NCI-H226 (cell line): ENCODE measurements at regions not wholly inside any gene's neighbourhood (a gene's known extent, or its start where the extent isn't known, plus 50 kb on each side); places are given as distances from the start of the nearest gene placed in this dataset.

Experiments used
- DNase-seq: peaks from one replicate; pipeline ENCODE4 v3.0.0-alpha.2; 2015

DNA sequence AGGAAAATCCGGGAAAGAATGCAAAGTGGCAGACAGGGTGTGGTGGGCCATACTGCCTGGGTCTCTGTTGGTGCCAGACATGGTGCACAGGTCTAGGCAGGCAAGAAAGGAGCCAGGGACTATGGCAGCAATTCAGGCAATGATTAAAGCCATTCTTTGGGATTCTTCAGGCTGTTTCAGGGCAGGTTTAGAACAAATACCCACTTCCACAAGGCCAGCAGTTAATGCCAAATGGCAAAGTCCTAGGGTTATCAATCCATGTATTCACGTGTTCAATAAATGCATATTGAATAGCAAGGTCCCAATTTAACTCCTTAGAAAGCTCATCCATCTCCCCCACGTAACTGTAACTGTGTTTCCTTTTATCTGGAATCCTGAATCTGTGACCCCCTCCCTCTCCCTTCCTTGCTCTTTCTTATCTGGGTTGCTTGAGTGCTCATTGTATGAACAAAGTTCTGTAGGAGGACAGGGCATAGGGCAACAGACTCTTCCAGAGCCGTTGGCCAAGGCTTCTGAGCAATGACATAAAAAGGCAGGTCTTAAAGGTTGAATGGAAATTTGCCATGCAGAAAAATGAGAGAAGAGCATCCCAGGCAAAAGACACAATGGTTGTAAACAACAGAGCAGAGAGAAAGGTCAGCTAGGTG lies 146.8 kb upstream of the KLHL29 start:
- DNase-seq = no peak

GRCh38 chr2:23239374-23239773 lies 145.6 kb upstream of the KLHL29 start:
- DNase-seq = no peak

DNA sequence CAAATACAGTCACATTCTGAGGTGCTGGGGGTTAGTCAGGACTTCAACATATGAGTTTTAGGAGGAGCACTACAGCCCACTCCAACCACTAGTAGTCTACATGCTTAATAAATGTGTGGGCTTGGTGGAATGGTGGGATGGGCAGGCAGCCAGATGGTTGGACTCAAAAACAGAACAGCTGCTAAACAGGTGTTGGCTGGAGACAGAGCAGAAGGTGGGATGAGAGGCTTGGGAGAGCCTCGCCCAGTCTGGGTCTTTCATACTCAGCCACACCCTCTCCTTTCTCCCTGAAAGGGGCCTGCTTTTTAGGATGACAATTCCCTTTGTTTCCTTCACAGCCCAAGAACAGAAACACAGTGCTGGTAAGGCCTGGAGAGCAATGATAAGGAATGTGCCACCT lies 143.9 kb upstream of the KLHL29 start:
- no peak for DNase-seq

GRCh38 chr2:23241611-23242245 lies 143.3 kb upstream of the KLHL29 start:
- no peak for DNase-seq

DNA sequence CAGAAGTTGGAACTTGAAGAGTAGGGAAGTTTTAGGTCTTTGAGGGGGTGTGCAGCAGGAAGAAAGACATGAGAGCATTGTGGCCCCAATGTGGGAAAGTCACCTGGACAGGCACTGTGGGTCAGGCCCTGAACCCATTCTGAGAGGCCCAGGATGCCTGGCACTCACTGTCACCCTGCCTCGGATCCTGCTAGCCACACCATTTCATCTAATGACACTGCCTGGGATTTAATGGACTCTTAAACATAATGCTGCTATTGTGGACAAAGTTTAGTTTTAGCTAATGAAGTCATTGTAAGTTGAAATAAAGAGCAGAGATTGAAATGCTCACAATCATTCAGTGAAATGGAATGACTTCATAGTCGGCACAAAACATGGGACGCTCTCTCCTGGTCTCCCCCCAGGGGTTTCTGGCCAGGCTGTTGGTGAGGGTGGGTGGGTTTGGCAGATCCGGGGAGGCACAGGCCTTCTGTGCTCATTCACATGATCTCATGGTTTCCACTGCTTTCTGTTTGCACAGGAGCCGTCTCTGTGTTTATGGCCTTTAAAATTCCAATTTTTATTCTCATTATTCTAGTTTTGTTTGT lies 141.8 kb upstream of the KLHL29 start:
- no peak for DNase-seq

GRCh38 chr2:23244617-23245016 lies 140.4 kb upstream of the KLHL29 start:
- DNase-seq = no peak

- no peak for DNase-seq
Observed at GRCh38 chr2:23246992-23247683, 137.8 kb upstream of the KLHL29 start.

- no peak for DNase-seq
Observed at GRCh38 chr2:23248667-23249066, 136.3 kb upstream of the KLHL29 start.

DNA sequence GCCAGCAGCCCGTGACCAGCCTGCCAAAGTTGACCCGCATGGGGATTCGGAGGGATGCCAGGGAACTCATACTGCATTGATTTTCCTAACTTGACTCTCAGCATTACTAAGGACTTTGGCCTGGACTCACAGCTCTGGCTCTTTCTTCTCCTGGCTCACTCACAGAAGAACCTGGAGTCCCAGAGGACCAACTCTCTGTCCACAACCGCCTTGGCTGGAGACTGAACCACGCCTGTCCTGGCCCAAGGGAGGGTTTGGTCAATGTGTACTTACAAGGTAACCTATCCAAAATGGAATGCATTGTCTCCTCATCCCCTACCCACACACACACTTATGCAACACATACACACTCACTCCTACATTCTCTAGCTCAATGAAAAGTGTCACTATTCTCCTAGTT lies 135.6 kb upstream of the KLHL29 start:
- DNase-seq = no peak

DNA sequence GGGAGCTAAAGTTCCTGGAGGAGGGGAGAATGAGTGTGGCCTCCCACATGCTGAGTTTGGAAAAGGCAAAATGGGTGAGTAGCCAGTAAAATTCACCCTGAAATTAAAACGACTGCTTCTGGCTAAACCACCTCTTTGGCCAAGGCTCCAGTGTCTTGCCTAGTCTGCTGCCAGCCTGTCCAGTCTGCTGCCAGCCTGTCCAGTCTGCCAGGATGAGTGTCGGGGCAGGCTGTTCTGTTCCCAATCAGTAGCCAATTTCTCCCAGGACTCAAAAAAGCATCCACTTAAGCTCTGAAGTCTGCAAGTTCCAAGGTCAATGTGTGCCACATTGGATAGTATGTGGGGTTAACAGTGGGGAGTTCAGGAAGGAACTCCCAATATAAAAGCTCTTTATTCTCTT lies 134.6 kb upstream of the KLHL29 start:
- DNase-seq = no peak

GRCh38 chr2:23256643-23257042 lies 128.3 kb upstream of the KLHL29 start:
- DNase-seq = no peak

GRCh38 chr2:23260621-23261020 lies 124.4 kb upstream of the KLHL29 start:
- no peak for DNase-seq

DNA sequence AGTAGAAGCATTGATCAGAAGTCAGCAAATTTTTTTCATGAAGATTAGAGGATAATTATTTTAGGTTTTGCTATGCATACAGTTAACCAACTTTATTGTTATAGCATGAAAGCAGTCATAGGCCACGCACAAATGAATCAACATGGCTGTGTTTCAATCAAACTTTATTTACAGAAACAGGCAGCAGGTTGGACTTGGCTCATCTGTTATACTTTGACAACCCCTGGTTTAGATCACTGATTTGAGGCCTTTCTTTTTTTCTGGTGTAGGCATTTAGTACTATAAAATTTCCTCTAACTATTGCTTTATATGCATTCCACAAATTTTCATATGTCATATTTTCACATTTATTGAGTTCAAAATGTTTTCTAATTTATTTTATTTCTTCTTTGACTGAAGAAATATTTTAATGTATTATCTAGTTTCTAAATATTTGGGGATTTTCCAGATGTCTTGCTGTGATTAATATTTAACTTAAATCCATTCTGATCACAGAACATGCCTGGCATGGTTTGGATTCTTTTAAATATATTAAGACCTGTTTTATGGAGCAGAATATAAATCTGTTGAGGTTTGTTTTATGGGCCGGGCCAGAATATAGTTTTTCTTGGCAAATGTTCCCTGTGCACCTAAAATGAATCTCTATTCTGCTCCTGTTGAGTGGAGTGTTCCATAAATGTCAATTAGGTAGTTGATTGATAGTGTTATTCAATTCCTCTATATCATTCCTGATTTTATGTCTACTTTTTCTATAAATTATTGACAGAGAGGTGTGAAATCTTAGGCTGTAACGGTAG lies 116.3 kb upstream of the KLHL29 start:
- DNase-seq = no peak

GRCh38 chr2:23269747-23270146 lies 115.2 kb upstream of the KLHL29 start:
- DNase-seq = no peak

DNA sequence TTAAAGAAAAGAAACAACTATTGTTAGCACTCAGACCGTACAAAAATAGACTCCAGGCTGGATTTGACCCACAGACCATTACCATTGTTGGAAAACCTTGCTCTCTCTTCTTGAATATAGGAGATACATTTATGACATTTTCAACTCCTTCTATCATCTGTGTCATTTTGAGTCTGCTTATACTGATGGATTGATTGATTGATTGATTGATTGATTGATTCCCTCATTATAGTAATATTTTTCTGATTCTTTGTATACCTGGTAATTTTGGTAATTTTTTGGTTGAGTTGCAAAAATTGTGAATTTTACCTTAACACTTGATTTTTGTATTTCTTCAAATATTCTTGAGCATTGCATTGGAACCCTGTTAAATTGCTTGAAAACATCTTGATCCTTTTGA lies 114.2 kb upstream of the KLHL29 start:
- DNase-seq = no peak

GRCh38 chr2:23271230-23271629 lies 113.7 kb upstream of the KLHL29 start:
- no peak for DNase-seq

DNA sequence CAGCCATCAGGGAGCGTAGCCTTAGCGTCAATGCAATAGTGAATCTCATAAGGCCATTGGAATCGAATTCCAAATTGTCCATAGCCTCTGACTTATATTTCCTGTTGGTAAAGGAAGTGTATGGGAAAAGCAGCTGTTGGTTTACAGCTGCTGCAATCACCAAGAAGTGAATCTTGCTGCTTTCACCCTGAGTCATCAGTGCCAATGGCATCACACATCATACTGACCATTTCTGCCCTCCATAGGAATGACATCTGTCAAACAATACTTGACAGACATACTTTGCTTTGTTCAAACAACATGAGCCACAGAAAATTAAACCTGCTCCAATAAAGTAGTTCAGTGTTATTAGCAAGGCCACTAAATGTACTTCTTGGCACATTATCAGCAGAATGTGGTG lies 111.2 kb upstream of the KLHL29 start:
- peak; percentile 13 for DNase-seq

GRCh38 chr2:23280401-23280800 lies 104.6 kb upstream of the KLHL29 start:
- DNase-seq = no peak

DNA sequence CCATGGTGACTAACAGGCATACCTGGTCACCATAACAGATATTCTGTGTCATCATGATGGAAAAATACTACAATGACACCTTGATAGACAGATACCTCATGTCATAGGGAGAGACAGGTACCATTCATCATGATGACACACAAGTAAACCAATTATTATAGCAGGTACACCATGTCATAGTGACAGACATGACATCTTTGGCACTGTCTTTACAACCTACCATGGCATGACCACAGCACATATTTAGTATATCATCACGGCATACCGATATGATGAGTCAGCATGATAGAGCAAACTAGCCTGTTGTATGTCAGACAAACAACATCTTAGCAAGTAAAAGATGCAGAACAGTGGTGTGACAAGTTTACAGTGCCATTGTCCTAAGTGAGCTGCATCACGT lies 101.3 kb upstream of the KLHL29 start:
- DNase-seq = peak; percentile 55

GRCh38 chr2:23285091-23285800 lies 99.7 kb upstream of the KLHL29 start:
- DNase-seq = no peak

- no peak for DNase-seq
Observed at GRCh38 chr2:23286031-23286757, 98.8 kb upstream of the KLHL29 start.
